Lung (tissue), 11 donors: ENCODE measurements at regions not wholly inside any gene's neighbourhood (a gene's known extent, or its start where the extent isn't known, plus 50 kb on each side); places are given as distances from the start of the nearest gene placed in this dataset.
"Not testable (repeated sequence)": the region's sequence is repeated elsewhere in the genome, so short reads cannot be mapped to it uniquely, and the experiment has no call there.

Experiments used
- ATAC-seq: fragments of 200-7000 bp; cut with Tn5 transposase; one replicate; pipeline ENCODE4 v1.9.1; 2020; ENCODE audit warnings: moderate number of reproducible peaks; ENCODE audit not compliant: insufficient read depth, low FRiP score
- DNase-seq, 3 donors: peaks; one replicate each; pipeline ENCODE4 v3.0.0-alpha.2; 2013 to 2017
- H3K27ac ChIP-seq, 2 donors: one replicate each; pipeline ENCODE4 v1.5.1; 2013; ENCODE audit warnings: mild to moderate bottlenecking in 2 of 2, moderate library complexity in 2 of 2, control low read depth in 1 of 2, inconsistent platforms in 1 of 2, low read depth in 1 of 2, low read length in 1 of 2
- H3K27me3 ChIP-seq, 3 donors: one replicate each; pipeline ENCODE4 v1.5.1; 2013; ENCODE audit warnings: low read length in 2 of 3; ENCODE audit not compliant: control insufficient read depth in 3 of 3, insufficient read depth in 3 of 3
- H3K36me3 ChIP-seq, 4 donors: one replicate each; pipeline ENCODE4 v1.5.1; 2013; ENCODE audit warnings: low read length in 4 of 4, mild to moderate bottlenecking in 1 of 4, moderate library complexity in 1 of 4; ENCODE audit not compliant: control insufficient read depth in 4 of 4, insufficient read depth in 4 of 4
- H3K4me1 ChIP-seq, 5 donors: one replicate each; pipeline ENCODE4 v1.5.1; 2013; ENCODE audit warnings: low read length in 5 of 5, mild to moderate bottlenecking in 2 of 5, moderate library complexity in 1 of 5; ENCODE audit not compliant: control insufficient read depth in 5 of 5, insufficient read depth in 5 of 5
- H3K4me3 ChIP-seq: one replicate; pipeline ENCODE4 v1.5.1; 2013; ENCODE audit warnings: mild to moderate bottlenecking, control low read depth, moderate library complexity
- H3K9ac ChIP-seq, 2 donors: one replicate each; pipeline ENCODE4 v1.5.1; 2013; ENCODE audit warnings: low read length in 2 of 2, control low read depth in 1 of 2; ENCODE audit not compliant: insufficient read depth in 1 of 2
- H3K9me3 ChIP-seq, 4 donors: one replicate each; pipeline ENCODE4 v1.5.1; 2013; ENCODE audit warnings: low read length in 3 of 4, mild to moderate bottlenecking in 1 of 4, moderate library complexity in 1 of 4; ENCODE audit not compliant: control insufficient read depth in 4 of 4, insufficient read depth in 3 of 4
- CTCF ChIP-seq: IDR thresholded peaks from 2 replicates; pipeline ENCODE4 v1.5.1; 2012; ENCODE audit warnings: mild to moderate bottlenecking; ENCODE audit errors: control extremely low read depth, extremely low read depth
- WGBS, 2 donors: extraction: QIAGEN DNeasy Blood & Tissue Kit; methylation state at CpG; one replicate each; pipeline ENCODE4 v1.1.7; 2013; 5-methylcytosine and 5-hydroxymethylcytosine counted together
- donor health status: control.
- donor health status: control.
- donor health status: Bipolar disorder and iron deficiency.
- donor health status: healthy.
- donor health status: DM: yes; HTN: yes; CAD: no.

GRCh38 chr13:44643256-44643655 is 67.1 kb upstream of the TSC22D1 start:
- Histone ChIP-seq H3K4me3 (no peak overlapping the region), H3K36me3 (no peaks in the 10 kb centered on the region), H3K9ac (no peak overlapping the region), H3K4me1 (peaks cover 0 to 1% (median 0%) of the 10 kb centered on the region in 5 donors), H3K27ac (no peak overlapping the region), H3K9me3 (no peaks in the 10 kb centered on the region), H3K27me3 (no peaks in the 10 kb centered on the region)
- DNase-seq = no peak
- no peak for TF ChIP-seq CTCF
- ATAC-seq = no peak
- WGBS, 2 donors = 90 to 93% methylated on average over 7 of the region's 7 CpGs

GRCh38 chr13:44637581-44637980 is 61.5 kb upstream of the TSC22D1 start:
- Histone ChIP-seq H3K27ac (no peak overlapping the region), H3K4me1 (no peaks in the 10 kb centered on the region), H3K9ac (no peak overlapping the region), H3K9me3 (no peaks in the 10 kb centered on the region), H3K36me3 (no peaks in the 10 kb centered on the region), H3K4me3 (no peak overlapping the region), H3K27me3 (no peaks in the 10 kb centered on the region)
- DNase-seq (no peak), ATAC-seq (no peak)
- no peak for TF ChIP-seq CTCF

- no peak overlapping the region for H3K27ac ChIP-seq
- no peak for TF ChIP-seq CTCF
These were observed 53.5 kb upstream of the TSC22D1 start for GRCh38 chr13:44629465-44630183.

GRCh38 chr13:44628826-44629225 is 52.7 kb upstream of the TSC22D1 start:
- not testable (repeated sequence) for H3K36me3 ChIP-seq, H3K27me3 ChIP-seq, DNase-seq, H3K9ac ChIP-seq, H3K4me1 ChIP-seq, ATAC-seq, H3K27ac ChIP-seq, H3K9me3 ChIP-seq, H3K4me3 ChIP-seq

More at GRCh38 chr13:44629465-44630183, 53.5 kb upstream of the TSC22D1 start:
- Histone ChIP-seq H3K27me3 (no peaks in the 10 kb centered on the region), H3K9me3 (no peaks in the 10 kb centered on the region), H3K36me3 (no peaks in the 10 kb centered on the region), H3K4me3 (no peak overlapping the region), H3K9ac (no peak overlapping the region), H3K4me1 (no peaks in the 10 kb centered on the region)
- 79 to 86% methylated on average over 2 of the region's 2 CpGs for WGBS, 2 donors
- no peak for ATAC-seq
- DNase-seq = no peak
